ENCODE measurements at regions not wholly inside any gene's neighbourhood (a gene's known extent, or its start where the extent isn't known, plus 50 kb on each side); places are given as distances from the start of the nearest gene placed in this dataset.

- Histone ChIP-seq H3K79me1 (ENCODE audit: low read depth in 1 of 2, low read length in 2 of 2) (no peaks in the 10 kb centered on the region), H4K20me1 (ENCODE audit: insufficient read depth, low read length) (no peaks in the 10 kb centered on the region), H3K9ac (ENCODE audit: low read depth, low read length) (no peak overlapping the region), H4K5ac (ENCODE audit: low read depth, low read length) (no peak overlapping the region), H3K9me1 (ENCODE audit: insufficient read depth, low read length) (no peaks in the 10 kb centered on the region), H3K4me2 (ENCODE audit: low read depth, low read length) (no peak overlapping the region), H3K18ac (ENCODE audit: low read depth, low read length) (no peak overlapping the region), H3K27me3 (ENCODE audit: control insufficient read depth, insufficient read depth, low read length) (peaks cover 2% of the 10 kb centered on the region; the same call in 1 of the 2 replicates), H2BK15ac (ENCODE audit: low read depth, low read length) (no peak overlapping the region), H2AK5ac (ENCODE audit: low read depth, low read length) (no peak overlapping the region), H3K9me3 (ENCODE audit: control insufficient read depth, insufficient read depth, low read length) (no peaks in the 10 kb centered on the region), H4K8ac (ENCODE audit: low read depth in 2 of 2, low read length in 2 of 2) (no peak overlapping the region), H3K23ac (ENCODE audit: low read depth, low read length) (no peak overlapping the region), H3K36me3 (ENCODE audit: control insufficient read depth, insufficient read depth, low read length) (no peaks in the 10 kb centered on the region), H2BK20ac (ENCODE audit: low read depth, low read length) (no peak overlapping the region), H2BK5ac (ENCODE audit: low read depth, low read length, poor library complexity, severe bottlenecking) (no peak overlapping the region), H4K91ac (ENCODE audit: insufficient read depth, low read depth, low read length) (no peak overlapping the region), H3K27ac (ENCODE audit: insufficient read depth, low read length) (no peak overlapping the region), H3K4me1 (ENCODE audit: control insufficient read depth, insufficient read depth, low read length) (no peaks in the 10 kb centered on the region), H3K4me3 (ENCODE audit: insufficient read depth, low read depth, low read length) (no peak overlapping the region), H2BK120ac (ENCODE audit: low read depth, low read length) (no peak overlapping the region), H3K14ac (replicated peaks; ENCODE audit: low read depth, low read length) (no peak overlapping the region), H3K56ac (ENCODE audit: extremely low read depth, insufficient read depth, low read length) (no peak overlapping the region), H2AFZ (replicated peaks; ENCODE audit: low read length, poor library complexity) (no peak overlapping the region), H2AK9ac (replicated peaks; ENCODE audit: low read depth, low read length, poor library complexity) (no peak overlapping the region), H3K4ac (ENCODE audit: low read depth, low read length) (no peak overlapping the region)
- ChIA-PET CTCF (no interaction called here), POLR2A (ENCODE audit: unreplicated experiment) (no interaction called here)
- intact Hi-C loops (cut with micrococcal nuclease) = no loop called here
- dilution Hi-C loops (cut with HindIII; ENCODE audit: low sequenced_read_pairs, unreplicated experiment) = no loop called here
- no TSS peak for BruUV-seq (replicated peaks)
- TF ChIP-seq USF2 (IDR thresholded peaks at IDR 0.05; ENCODE audit: low read depth, low read length) = no peak
- no peak for TF ChIP-seq ELK1 (IDR thresholded peaks at IDR 0.05; ENCODE audit: borderline replicate concordance, low read depth, low read length)
- no peak for TF ChIP-seq FOS (IDR thresholded peaks at IDR 0.05; ENCODE audit: low read depth, low read length)
- no peak for TF ChIP-seq SMC3 (IDR thresholded peaks at IDR 0.05; ENCODE audit: low read depth, low read length)
- DNase-seq (no peak), ATAC-seq (ENCODE audit: low read depth) (no peak)
- in situ Hi-C loops (cut with MboI; ENCODE audit: low sequenced_read_pairs) = no loop called here
Measured at GRCh38 chr1:215375381-215375780, 191.7 kb upstream of the KCTD3 start.

All from IMR-90 (cell line).